ENCODE measurements at regions not wholly inside any gene's neighbourhood (a gene's known extent, or its start where the extent isn't known, plus 50 kb on each side); places are given as distances from the start of the nearest gene placed in this dataset.

GRCh38 chr11:95398437-95399112 is 167.6 kb upstream of the SESN3 start:
- TF ChIP-seq EP300 (IDR thresholded peaks at IDR 0.05; ENCODE audit: low read depth) = no peak
- no peak for TF ChIP-seq POLR2AphosphoS5 (IDR thresholded peaks at IDR 0.05)
- TF ChIP-seq POLR2A (IDR thresholded peaks at IDR 0.05) = no peak
- TF ChIP-seq, protein P1, sequence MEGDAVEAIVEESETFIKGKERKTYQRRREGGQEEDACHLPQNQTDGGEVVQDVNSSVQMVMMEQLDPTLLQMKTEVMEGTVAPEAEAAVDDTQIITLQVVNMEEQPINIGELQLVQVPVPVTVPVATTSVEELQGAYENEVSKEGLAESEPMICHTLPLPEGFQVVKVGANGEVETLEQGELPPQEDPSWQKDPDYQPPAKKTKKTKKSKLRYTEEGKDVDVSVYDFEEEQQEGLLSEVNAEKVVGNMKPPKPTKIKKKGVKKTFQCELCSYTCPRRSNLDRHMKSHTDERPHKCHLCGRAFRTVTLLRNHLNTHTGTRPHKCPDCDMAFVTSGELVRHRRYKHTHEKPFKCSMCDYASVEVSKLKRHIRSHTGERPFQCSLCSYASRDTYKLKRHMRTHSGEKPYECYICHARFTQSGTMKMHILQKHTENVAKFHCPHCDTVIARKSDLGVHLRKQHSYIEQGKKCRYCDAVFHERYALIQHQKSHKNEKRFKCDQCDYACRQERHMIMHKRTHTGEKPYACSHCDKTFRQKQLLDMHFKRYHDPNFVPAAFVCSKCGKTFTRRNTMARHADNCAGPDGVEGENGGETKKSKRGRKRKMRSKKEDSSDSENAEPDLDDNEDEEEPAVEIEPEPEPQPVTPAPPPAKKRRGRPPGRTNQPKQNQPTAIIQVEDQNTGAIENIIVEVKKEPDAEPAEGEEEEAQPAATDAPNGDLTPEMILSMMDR (IDR thresholded peaks at IDR 0.05) = no peak

All from transverse colon (tissue), 4 donors.